CD4-positive, CD25-positive, alpha-beta regulatory T cell (primary cell): ENCODE measurements at regions not wholly inside any gene's neighbourhood (a gene's known extent, or its start where the extent isn't known, plus 50 kb on each side); places are given as distances from the start of the nearest gene placed in this dataset.

Source experiments
- ATAC-seq, 2 donors: fragments of 150-1000 bp; cut with Tn5 transposase; one replicate each; pipeline ENCODE4 v1.10.0; 2021; ENCODE audit warnings: low read depth in 2 of 2, moderate number of reproducible peaks in 2 of 2, moderate library complexity in 1 of 2
- DNase-seq, 3 donors: peaks; one replicate each; pipeline versions ENCODE4 v3.0.0 to v3.0.0-alpha.2; 2012 to 2022; ENCODE audit warnings: mixed read lengths in 1 of 3
- H3K27ac ChIP-seq: one replicate; pipeline ENCODE4 v1.7.0; 2013; ENCODE audit warnings: mild to moderate bottlenecking, low read length; ENCODE audit not compliant: insufficient read depth, poor library complexity, severe bottlenecking
- H3K27me3 ChIP-seq: one replicate; pipeline ENCODE4 v1.7.0; 2013; ENCODE audit warnings: low read length; ENCODE audit not compliant: control insufficient read depth, insufficient read depth
- H3K36me3 ChIP-seq: one replicate; pipeline ENCODE4 v1.7.0; 2013; ENCODE audit warnings: mild to moderate bottlenecking, low read length, moderate library complexity; ENCODE audit not compliant: control insufficient read depth, insufficient read depth
- H3K4me1 ChIP-seq: 2 replicates; pipeline ENCODE4 v1.7.0; 2013; ENCODE audit warnings: mild to moderate bottlenecking, low read length; ENCODE audit not compliant: insufficient read depth, control insufficient read depth, poor library complexity, severe bottlenecking
- H3K4me3 ChIP-seq: one replicate; pipeline ENCODE4 v1.7.0; 2013; ENCODE audit warnings: low read depth, mild to moderate bottlenecking, low read length, moderate library complexity
- H3K9me3 ChIP-seq, 2 experiments: 1 replicate in 1 of 2; 2 replicates in 1 of 2; pipeline ENCODE4 v1.7.0; 2013; ENCODE audit warnings: low read length in 2 of 2, mild to moderate bottlenecking in 1 of 2, moderate library complexity in 1 of 2; ENCODE audit not compliant: control insufficient read depth in 2 of 2
- H3K27ac Mint-ChIP-seq, 3 donors: one replicate each; pipeline ENCODE4 v1.8.0; 2020 to 2022; ENCODE audit warnings: mild to moderate bottlenecking in 3 of 3, mixed read lengths in 3 of 3, moderate library complexity in 2 of 3
- H3K27me3 Mint-ChIP-seq: one replicate; pipeline ENCODE4 v1.8.0; 2022; ENCODE audit warnings: mild to moderate bottlenecking, mixed read lengths
- H3K36me3 Mint-ChIP-seq: one replicate; pipeline ENCODE4 v1.8.0; 2020; ENCODE audit warnings: mixed read lengths
- H3K4me1 Mint-ChIP-seq, 4 donors: one replicate each; pipeline ENCODE4 v1.8.0; 2020 to 2022; ENCODE audit warnings: mixed read lengths in 4 of 4, mild to moderate bottlenecking in 1 of 4
- H3K4me3 Mint-ChIP-seq, 4 donors: one replicate each; pipeline ENCODE4 v1.8.0; 2020 to 2022; ENCODE audit warnings: mild to moderate bottlenecking in 4 of 4, mixed read lengths in 4 of 4, moderate library complexity in 3 of 4
- H3K9me3 Mint-ChIP-seq, 7 donors: one replicate each; pipeline ENCODE4 v1.8.0; 2020 to 2022; ENCODE audit warnings: mixed read lengths in 7 of 7, mild to moderate bottlenecking in 3 of 7, moderate library complexity in 2 of 7

DNA sequence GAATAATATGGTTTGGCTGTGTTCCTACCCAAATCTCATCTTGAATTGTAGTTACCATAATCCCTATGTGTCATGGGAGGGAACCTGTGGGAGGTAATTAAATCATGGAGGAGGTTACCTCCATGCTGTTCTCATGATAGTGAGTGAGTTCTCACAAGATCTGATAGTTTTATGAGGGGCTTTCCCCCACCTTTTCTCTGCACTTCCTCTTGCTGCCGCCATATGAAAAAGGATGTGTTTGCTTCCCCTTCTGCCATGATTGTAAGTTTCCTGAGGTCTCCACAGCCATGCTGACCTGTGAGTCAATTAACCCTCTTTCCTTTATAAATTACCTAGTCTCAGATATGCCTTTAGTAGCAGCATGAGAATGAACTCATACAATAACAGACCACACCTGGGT lies 63.7 kb upstream of the PRR16 start:
- Histone ChIP-seq H3K4me3 (no peak overlapping the region), H3K9me3 (no peaks in the 10 kb centered on the region), H3K36me3 (no peaks in the 10 kb centered on the region), H3K27me3 (no peaks in the 10 kb centered on the region), H3K4me1 (no peaks in the 10 kb centered on the region), H3K27ac (no peak overlapping the region)
- H3K4me1 Mint-ChIP-seq: no peaks in the 10 kb centered on the region
- no peak for DNase-seq
- no peaks in the 10 kb centered on the region for H3K27me3 Mint-ChIP-seq
- no peaks in the 10 kb centered on the region for H3K36me3 Mint-ChIP-seq
- H3K9me3 Mint-ChIP-seq: peaks cover 0 to 21% (median 6%) of the 10 kb centered on the region in 7 donors
- no peak for ATAC-seq
- H3K4me3 Mint-ChIP-seq: no peak overlapping the region
- no peak overlapping the region for H3K27ac Mint-ChIP-seq

DNA sequence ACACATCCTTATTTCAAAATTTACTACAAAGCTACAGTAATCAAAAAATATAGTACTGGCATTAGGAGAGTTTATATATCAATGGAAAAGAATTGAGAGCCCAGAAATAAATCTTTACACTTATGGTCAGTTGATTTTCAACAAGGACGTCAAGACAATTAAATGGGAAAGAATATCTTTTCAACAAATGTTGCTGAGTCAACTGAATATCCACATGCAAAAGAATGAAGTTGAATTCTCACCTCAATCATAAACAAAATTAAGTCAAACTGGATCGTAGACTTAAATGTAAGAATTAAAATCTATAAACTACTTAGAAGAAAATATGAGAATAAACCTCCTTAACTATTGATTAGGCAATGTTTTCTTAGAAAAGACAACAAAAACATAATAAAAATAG lies 61.5 kb upstream of the PRR16 start:
- ATAC-seq (no peak), DNase-seq (no peak)
- H3K27me3 Mint-ChIP-seq: no peaks in the 10 kb centered on the region
- H3K27ac Mint-ChIP-seq: no peak overlapping the region
- no peak overlapping the region for H3K27ac ChIP-seq
- no peaks in the 10 kb centered on the region for H3K4me1 Mint-ChIP-seq
- H3K36me3 Mint-ChIP-seq: no peaks in the 10 kb centered on the region
- peaks cover 0 to 21% (median 7%) of the 10 kb centered on the region in 7 donors for H3K9me3 Mint-ChIP-seq
- H3K4me3 Mint-ChIP-seq: no peak overlapping the region
- H3K9me3 ChIP-seq: no peaks in the 10 kb centered on the region
- H3K4me3 ChIP-seq: no peak overlapping the region
- H3K36me3 ChIP-seq: no peaks in the 10 kb centered on the region
- no peaks in the 10 kb centered on the region for H3K27me3 ChIP-seq
- H3K4me1 ChIP-seq: no peaks in the 10 kb centered on the region

GRCh38 chr5:120405286-120405864 lies 58.7 kb upstream of the PRR16 start:
- Histone ChIP-seq H3K36me3 (no peaks in the 10 kb centered on the region), H3K27me3 (no peaks in the 10 kb centered on the region), H3K4me1 (no peaks in the 10 kb centered on the region), H3K27ac (no peak overlapping the region), H3K4me3 (no peak overlapping the region), H3K9me3 (peaks cover 0 to 2% of the 10 kb centered on the region in 2 experiments)
- Mint-ChIP-seq H3K27ac (no peak overlapping the region), H3K4me3 (no peak overlapping the region), H3K27me3 (no peaks in the 10 kb centered on the region), H3K36me3 (no peaks in the 10 kb centered on the region), H3K9me3 (peaks cover 0 to 12% (median 3%) of the 10 kb centered on the region in 7 donors), H3K4me1 (no peaks in the 10 kb centered on the region)
- DNase-seq (no peak), ATAC-seq (no peak)

DNA sequence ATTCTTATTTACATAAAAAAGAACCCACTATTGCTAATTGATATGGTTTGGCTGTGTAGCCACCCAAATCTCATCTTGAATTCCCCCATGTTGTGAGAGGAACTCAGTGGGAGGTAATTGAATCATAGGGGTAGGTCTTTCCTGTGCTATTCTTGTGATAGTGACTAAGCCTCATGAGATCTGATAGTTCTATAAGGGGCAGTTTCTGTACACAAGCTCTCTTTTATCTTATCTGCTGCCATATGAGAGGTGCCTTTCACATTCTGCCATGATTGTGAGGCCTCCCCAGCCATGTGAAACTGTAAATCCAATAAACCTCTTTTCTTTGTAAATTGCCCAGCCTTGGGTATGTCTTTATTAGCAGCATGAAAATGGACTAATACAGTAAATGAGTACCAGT lies 58.2 kb upstream of the PRR16 start:
- H3K27ac ChIP-seq: no peak overlapping the region
- H3K27me3 Mint-ChIP-seq: no peaks in the 10 kb centered on the region
- H3K9me3 Mint-ChIP-seq: peaks cover 0 to 11% (median 5%) of the 10 kb centered on the region in 7 donors
- no peaks in the 10 kb centered on the region for H3K36me3 ChIP-seq
- H3K4me3 ChIP-seq: no peak overlapping the region
- no peak for ATAC-seq
- no peak overlapping the region for H3K4me3 Mint-ChIP-seq
- H3K27me3 ChIP-seq: no peaks in the 10 kb centered on the region
- H3K4me1 ChIP-seq: no peaks in the 10 kb centered on the region
- no peak for DNase-seq
- no peaks in the 10 kb centered on the region for H3K36me3 Mint-ChIP-seq
- peaks cover 0 to 2% of the 10 kb centered on the region in 2 experiments for H3K9me3 ChIP-seq
- no peak overlapping the region for H3K27ac Mint-ChIP-seq
- no peaks in the 10 kb centered on the region for H3K4me1 Mint-ChIP-seq

DNA sequence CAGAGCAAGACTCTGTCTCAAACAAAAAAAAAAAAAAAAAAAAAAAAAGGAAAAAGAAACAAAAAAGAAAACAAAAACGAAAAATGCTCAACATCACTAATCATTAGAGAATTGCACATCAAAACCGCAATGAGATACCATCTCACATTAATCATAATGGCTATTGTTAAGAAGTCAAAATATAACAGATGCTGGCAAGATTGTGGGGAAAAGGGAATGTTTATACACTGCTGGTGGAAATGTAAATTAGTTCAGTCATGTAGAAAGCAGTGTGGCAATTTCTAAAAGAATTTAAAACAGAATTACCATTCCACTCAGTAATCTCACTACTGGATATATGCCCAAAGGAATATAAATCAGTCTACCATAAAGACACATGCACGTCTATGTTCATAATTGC lies 50.4 kb upstream of the PRR16 start:
- Mint-ChIP-seq H3K27ac (no peak overlapping the region), H3K36me3 (no peaks in the 10 kb centered on the region), H3K4me3 (no peak overlapping the region), H3K27me3 (no peaks in the 10 kb centered on the region), H3K4me1 (no peaks in the 10 kb centered on the region), H3K9me3 (peaks cover 0 to 9% (median 3%) of the 10 kb centered on the region in 7 donors)
- no peaks in the 10 kb centered on the region for H3K36me3 ChIP-seq
- H3K4me1 ChIP-seq: no peaks in the 10 kb centered on the region
- H3K4me3 ChIP-seq: no peak overlapping the region
- no peaks in the 10 kb centered on the region for H3K27me3 ChIP-seq
- H3K27ac ChIP-seq: no peak overlapping the region
- no peak for ATAC-seq
- H3K9me3 ChIP-seq: peaks cover 0 to 2% of the 10 kb centered on the region in 2 experiments
- no peak for DNase-seq
